ENCODE measurements at regions not wholly inside any gene's neighbourhood (a gene's known extent, or its start where the extent isn't known, plus 50 kb on each side); places are given as distances from the start of the nearest gene placed in this dataset.

DNA sequence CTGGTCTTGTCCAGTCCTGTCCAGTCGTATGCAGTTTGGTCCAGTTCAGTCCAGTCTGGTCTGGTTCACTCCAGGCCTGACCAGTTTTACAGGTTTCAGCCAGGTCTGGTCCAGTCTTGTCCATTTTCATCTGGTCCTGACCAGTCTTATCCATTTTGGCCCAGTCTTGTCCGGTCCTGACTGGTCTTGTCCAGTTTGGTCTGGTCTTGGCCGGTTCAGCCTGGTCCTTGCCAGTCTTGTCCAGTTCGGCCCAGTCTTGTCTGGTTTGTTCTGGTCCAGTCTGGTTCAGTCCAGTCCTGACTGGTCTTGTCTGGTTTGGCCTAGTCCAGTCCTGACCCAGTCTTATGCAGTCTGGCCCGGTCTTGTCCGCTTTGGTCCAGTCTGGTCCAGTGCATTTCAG is 380.2 kb downstream of the OR4C45 start:
- FAIRE-seq (no peak), ATAC-seq (no peak), DNase-seq (ENCODE audit: extremely low read depth in 1 of 4, low spot score in 3 of 4) (no peak)
- 7% methylated on average over 4 of the region's 6 CpGs for WGBS (ENCODE audit: insufficient coverage, low coverage, missing lambda C conversion rate)
- no peak overlapping the region for H3K27ac ChIP-seq (ENCODE audit: extremely low read depth, low read depth, low read length)
- TF ChIP-seq ETV6 (IDR thresholded peaks at IDR 0.05; ENCODE audit: borderline replicate concordance in 1 of 2, low read depth in 2 of 2, low read length in 1 of 2) (no peak), ETV6 (CRISPR knock-in tag; IDR thresholded peaks at IDR 0.05; ENCODE audit: borderline replicate concordance) (no peak), TRIM24 (IDR thresholded peaks at IDR 0.05) (peak; percentile 42 to 44; a peak in 1 of 4 replicates), REST (IDR thresholded peaks at IDR 0.05; ENCODE audit: borderline replicate concordance) (peak; percentile 70), REST (CRISPR knock-in tag; IDR thresholded peaks at IDR 0.05; ENCODE audit: low read depth) (no peak), PHB (CRISPR knock-in tag; IDR thresholded peaks at IDR 0.05) (no peak), PURB (CRISPR knock-in tag; IDR thresholded peaks at IDR 0.05; ENCODE audit: low read depth) (no peak), KAT2B (IDR thresholded peaks at IDR 0.05; ENCODE audit: low read depth, low read length) (peak; percentile 20), KLF16 (IDR thresholded peaks at IDR 0.05) (peak; percentile 62; the same call in 1 of the 2 replicates)
- TF ChIP-seq, protein P1, sequence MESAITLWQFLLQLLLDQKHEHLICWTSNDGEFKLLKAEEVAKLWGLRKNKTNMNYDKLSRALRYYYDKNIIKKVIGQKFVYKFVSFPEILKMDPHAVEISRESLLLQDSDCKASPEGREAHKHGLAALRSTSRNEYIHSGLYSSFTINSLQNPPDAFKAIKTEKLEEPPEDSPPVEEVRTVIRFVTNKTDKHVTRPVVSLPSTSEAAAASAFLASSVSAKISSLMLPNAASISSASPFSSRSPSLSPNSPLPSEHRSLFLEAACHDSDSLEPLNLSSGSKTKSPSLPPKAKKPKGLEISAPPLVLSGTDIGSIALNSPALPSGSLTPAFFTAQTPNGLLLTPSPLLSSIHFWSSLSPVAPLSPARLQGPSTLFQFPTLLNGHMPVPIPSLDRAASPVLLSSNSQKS (CRISPR knock-in tag; IDR thresholded peaks at IDR 0.05): no peak
- TF ChIP-seq, protein P2, sequence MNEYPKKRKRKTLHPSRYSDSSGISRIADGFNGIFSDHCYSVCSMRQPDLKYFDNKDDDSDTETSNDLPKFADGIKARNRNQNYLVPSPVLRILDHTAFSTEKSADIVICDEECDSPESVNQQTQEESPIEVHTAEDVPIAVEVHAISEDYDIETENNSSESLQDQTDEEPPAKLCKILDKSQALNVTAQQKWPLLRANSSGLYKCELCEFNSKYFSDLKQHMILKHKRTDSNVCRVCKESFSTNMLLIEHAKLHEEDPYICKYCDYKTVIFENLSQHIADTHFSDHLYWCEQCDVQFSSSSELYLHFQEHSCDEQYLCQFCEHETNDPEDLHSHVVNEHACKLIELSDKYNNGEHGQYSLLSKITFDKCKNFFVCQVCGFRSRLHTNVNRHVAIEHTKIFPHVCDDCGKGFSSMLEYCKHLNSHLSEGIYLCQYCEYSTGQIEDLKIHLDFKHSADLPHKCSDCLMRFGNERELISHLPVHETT (CRISPR knock-in tag; conservative IDR thresholded peaks at IDR 0.05 in 1 of 2, IDR thresholded peaks at IDR 0.05 in 1 of 2): no peak
- no TSS peak for BruUV-seq (replicated peaks)
- no peaks in the 10 kb centered on the region for H3K9me1 ChIP-seq (ENCODE audit: control insufficient read depth, insufficient read depth, low read length)
- POLR2A ChIA-PET: no interaction called here
- H3K79me2 ChIP-seq (ENCODE audit: control insufficient read depth, insufficient read depth, low read length): no peaks in the 10 kb centered on the region
- H3K27me3 ChIP-seq (ENCODE audit: control insufficient read depth in 2 of 2, insufficient read depth in 2 of 2, low read length in 2 of 2): no peaks in the 10 kb centered on the region
- H3K9me3 ChIP-seq (replicated peaks; ENCODE audit: control insufficient read depth, insufficient read depth, low read depth, low read length): peaks cover 6% of the 10 kb centered on the region
- no peak overlapping the region for H2AFZ ChIP-seq (ENCODE audit: low read depth, low read length)
- no peak overlapping the region for H3K9ac ChIP-seq (ENCODE audit: insufficient read depth in 1 of 2, low read depth in 2 of 2, low read length in 2 of 2)
- in situ Hi-C loops (cut with MboI): no loop called here
- H3K4me3 ChIP-seq: no peak overlapping the region
- intact Hi-C loops (cut with micrococcal nuclease): no loop called here
- CTCF ChIA-PET (ENCODE audit: low intra/inter-chr PET ratio): no interaction called here
- no peak overlapping the region for H3K4me2 ChIP-seq (ENCODE audit: insufficient read depth, low read length)
- no peaks in the 10 kb centered on the region for H3K4me1 ChIP-seq (replicated peaks in 1 of 2; ENCODE audit: control insufficient read depth in 2 of 2, insufficient read depth in 2 of 2, low read length in 2 of 2)
- H4K20me1 ChIP-seq (replicated peaks; ENCODE audit: control insufficient read depth, insufficient read depth, low read length): no peaks in the 10 kb centered on the region
- no peaks in the 10 kb centered on the region for H3K36me3 ChIP-seq (ENCODE audit: control insufficient read depth, insufficient read depth, low read length)
